ENCODE measurements at regions not wholly inside any gene's neighbourhood (a gene's known extent, or its start where the extent isn't known, plus 50 kb on each side); places are given as distances from the start of the nearest gene placed in this dataset.

DNA sequence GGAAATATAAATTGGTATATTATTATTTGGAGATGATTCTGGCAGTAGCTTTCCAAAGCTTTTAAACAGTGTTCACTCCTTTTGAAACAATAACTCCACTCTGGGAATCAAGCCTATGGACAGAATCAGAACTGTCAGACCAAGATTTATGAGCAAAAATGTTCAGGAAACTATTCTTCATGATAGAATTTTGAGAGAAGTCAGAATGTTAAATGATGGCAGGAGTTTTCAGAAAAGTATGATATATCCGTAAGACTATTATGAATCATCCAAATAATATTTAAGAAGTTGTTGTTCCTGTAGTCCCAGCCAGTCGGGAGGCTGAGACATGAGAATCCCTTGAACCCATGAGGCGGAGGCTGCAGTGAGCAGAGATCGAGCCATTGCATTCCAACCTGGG, 50.5 kb upstream of the ADGRG2 start:
- FAIRE-seq (no peak), DNase-seq (ENCODE audit: low spot score) (no peak)

DNA sequence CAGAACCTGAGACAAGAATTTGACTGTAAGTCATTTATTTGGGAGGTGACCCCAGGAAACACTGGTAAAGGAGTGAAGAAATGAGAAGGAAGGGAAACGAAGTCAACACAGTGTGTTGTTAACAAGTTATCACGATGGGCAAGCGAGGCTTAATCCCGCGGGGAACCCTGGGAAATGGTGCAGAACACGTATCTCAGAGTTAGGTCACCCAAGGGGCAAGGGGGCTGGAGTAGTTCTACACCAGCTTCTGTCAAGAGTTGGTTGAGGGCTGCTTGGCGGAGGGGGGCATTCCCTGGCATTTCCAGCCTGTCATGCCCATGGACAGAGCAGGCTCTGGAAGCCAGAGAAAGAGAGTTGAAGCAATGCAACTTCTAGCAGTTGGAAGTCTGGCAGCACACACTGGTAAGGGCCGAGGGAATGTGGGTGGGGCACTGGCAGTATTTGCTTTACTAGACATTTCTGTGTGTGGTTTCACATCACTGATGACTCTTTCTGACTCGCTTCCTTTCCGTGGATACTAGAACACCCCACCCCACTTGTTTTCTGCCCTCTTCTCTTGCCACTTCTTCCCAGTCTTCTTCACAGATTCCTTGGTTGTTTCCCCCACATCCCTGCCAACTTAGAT, 52.2 kb upstream of the ADGRG2 start:
- FAIRE-seq (no peak), DNase-seq (ENCODE audit: low spot score) (peak; percentile 20)

DNA sequence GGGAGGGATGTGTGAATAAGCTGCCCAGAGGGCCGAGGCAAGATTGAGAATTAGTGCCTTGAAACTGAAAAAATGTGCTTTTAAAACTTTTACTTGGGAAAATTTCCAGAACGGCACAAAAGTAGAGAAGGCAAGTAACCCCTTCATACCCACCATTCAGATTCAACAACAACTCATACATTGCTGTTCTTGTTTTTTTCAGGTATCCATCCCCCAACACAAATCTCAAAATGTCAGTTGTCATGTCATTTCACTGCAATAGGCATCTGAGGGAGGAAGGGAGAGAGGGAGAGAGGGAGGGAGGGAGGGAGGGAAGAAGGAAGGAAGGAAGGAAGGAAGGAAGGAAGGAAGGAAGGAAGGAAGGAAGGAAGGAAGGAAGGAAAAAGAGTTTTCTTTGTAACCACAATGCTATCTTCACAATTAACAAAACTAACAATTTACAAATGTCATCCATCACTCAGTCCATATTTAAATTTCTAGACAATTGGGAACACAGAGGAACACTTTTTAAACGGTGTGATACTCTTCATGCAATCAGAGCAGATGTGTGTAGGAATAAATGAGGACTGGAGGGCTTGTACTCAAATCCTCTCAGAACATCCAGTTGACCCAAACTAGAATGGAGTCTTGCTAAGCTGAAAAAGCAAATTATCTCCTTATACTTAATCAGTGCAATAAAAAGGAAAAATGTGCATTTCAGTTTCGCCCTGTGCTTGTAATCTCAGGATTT, 54.8 kb upstream of the ADGRG2 start:
- FAIRE-seq: no peak

DNA sequence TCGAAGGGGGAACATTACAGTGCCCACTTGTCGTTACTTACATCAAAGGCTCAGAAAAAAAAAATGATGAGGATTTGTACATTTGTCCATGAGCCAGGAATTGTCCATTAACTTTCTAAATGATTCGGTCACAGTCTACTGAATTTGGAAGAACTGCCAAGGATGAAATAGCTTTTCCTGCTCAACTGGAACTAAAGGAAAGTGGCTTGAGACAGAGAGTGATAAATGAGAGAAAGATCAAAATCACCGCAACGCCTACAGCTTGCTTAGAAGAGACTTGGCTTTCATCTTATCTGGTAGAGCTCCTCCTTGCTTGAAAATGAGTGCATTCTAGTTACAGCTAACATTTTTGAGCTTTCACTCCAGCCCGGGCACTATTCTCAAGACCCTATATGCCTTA, 55.5 kb upstream of the ADGRG2 start:
- FAIRE-seq (no peak), DNase-seq (ENCODE audit: low spot score) (no peak)

More for the DNA sequence above, 54.8 kb upstream of the ADGRG2 start:
- DNase-seq (ENCODE audit: low spot score): no peak

DNA sequence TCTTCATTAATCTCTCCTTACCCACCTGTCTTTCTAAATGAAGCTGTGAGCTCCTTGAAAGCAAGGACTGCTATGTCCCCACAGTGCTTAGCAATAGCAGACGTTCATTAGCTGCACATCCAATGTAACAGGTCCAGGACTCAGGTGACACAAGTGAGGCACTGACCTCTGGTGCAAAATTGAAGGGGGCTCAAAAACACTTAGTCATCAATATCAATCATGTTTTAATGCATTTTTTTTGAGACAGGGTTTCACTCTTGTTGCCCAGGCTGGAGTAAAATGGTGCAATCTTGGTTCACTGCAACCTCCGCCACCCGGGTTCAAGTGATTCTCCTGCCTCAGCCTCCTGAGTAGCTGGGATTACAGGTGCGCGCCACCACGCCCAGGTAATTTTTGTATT, 56.1 kb upstream of the ADGRG2 start:
- FAIRE-seq: no peak

DNA sequence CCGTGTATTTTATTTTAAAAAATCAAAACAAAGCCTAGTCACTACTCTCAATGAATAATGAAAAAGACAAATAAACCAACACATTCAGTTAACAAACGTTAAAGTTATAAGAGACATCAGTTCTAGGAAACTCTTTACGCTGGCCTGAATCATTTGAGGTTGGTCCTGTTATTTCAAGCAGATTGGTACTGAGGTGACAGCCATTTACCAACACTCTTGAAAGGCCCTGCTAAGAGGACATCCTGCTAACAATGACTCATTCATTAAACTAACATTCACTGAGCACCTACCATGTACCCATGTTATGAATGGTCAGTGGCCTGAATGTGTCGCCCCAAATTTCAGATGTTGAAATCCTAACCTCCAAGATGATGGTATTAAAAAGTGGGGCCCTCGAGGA, 57.1 kb upstream of the ADGRG2 start:
- FAIRE-seq (no peak), DNase-seq (ENCODE audit: low spot score) (no peak)

More for the DNA sequence above, 56.1 kb upstream of the ADGRG2 start:
- DNase-seq (ENCODE audit: low spot score): no peak

DNA sequence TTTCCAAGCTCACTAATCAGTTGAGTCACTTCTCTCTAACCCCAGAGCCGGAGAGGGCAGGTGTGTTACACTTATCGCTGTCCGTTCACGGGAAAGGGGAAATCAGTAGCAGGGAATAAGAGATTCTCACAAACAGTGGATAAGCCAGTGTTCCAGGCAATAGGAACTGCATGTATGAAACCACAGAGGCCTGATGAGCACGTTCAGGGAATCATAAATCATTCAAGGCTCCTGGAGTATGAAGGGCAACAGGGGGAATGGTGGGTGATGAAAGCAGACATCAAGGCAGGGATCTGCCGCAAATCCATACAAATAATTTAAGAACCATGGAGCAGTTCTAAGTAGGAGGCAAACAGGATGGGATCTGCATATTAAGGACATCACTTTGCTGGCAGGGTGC, 59.1 kb upstream of the ADGRG2 start:
- FAIRE-seq (no peak), DNase-seq (ENCODE audit: low spot score) (no peak)

DNA sequence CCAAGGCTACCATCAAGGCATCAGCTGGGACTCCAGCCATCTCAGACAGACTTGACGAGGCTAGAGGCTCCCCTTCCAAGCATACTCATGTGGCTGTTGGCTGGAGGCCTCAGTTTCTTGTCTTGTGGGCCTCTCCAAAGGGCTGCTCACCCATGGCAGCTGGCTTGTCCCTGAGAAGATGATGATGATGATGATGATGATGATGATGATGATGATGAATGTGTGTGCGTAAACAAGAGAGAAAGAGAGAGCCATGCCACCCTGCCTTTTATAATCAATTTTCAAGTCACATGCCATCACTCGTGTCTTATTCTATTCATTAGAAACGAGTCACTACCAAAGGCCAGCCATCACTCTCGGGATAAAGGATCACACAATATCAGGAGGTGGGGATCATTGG, 60.5 kb upstream of the ADGRG2 start:
- DNase-seq (ENCODE audit: low spot score) (no peak), FAIRE-seq (no peak)

DNA sequence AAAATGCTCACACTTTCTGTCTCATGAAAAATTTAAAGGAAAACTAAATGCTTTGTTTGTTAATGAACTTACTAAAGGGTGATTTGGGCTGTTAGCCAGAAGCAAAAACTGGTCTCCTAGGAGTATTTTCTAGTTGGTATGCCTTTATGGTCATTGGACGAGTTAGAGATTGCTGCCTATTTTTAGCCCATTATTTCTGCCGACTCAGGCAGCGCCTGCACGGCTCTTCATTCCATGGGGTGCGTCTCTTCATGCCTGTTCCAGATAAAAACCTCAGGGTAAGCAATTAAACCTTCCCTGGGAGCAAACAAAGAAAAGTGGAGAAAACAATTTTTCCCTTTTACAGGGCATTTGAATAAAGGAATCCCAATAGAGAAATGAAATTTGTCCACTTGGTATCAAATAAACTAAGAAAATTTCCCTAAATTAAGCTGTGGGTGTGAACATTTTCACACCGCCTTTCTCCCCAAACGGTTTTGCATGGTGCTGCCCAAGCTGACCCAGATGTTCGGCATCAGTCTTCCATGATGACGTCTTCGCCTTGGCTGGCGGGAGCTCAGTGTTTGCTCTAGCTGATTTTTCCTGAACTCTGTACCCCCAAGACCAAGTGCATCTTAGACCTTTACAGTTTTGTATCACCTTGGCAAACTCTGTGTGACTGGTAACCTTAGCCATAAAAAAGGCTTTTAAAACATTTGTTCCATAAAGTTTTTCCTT, 61.7 kb upstream of the ADGRG2 start:
- FAIRE-seq (no peak), DNase-seq (ENCODE audit: low spot score) (no peak)

DNA sequence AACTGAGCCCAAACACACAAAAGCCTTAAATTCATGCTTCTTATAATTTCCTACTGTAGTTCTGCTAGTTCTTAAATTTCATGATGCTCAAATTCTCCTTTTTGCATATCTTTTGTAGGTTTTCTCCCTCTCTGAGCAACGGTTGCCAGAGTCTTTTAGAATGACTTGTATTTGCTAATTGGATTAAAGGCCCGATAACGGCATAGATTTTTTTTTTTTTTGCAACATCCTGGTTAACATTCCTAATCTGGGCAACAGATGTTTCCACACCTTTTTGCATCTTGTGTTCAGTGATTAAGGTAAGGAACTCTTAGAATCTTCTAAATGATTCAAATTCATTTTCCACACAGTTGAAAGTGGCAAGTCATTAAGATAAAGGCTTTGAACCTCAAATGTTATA, 66.3 kb upstream of the ADGRG2 start:
- FAIRE-seq (no peak), DNase-seq (ENCODE audit: low spot score) (no peak)

DNA sequence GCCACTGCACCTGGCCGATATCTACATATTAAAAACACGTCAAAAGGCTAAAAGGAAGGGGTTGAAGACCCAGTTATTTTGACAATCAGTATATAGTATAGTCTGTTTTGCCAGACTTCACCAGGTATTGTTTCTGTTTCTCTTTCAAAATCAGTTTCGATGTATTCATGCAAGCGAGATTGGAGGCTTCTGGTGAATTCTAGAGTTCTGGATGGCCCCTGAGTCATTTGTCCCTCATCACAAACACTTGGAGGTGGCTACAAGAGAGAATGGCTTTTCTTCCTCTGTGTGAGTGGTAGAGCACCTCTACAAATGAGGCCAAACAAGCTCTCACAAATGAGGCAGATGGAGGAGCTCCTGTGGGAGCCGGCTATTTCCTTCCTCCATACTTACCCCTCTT, 68.6 kb upstream of the ADGRG2 start:
- FAIRE-seq (no peak), DNase-seq (ENCODE audit: low spot score) (no peak)

DNA sequence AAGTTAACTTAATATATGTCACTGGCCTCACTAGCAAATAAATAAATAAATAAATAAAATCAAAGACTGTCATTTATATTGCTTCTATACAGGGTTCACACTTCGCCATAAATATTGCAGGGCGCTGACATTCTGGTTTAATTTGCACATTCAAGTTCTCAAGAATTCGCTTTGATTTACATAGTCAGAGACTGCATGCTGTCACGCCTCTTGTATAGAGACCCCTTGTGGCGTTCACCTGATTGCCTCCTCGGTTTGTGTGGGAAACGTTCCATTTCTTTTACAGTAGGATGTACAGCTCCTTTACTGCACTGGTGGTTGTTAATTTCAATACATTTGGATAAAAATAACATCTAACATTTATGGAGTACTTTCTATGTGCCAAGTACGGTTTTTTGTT, 71.3 kb upstream of the ADGRG2 start:
- DNase-seq (ENCODE audit: low spot score): no peak
- FAIRE-seq: no peak

DNA sequence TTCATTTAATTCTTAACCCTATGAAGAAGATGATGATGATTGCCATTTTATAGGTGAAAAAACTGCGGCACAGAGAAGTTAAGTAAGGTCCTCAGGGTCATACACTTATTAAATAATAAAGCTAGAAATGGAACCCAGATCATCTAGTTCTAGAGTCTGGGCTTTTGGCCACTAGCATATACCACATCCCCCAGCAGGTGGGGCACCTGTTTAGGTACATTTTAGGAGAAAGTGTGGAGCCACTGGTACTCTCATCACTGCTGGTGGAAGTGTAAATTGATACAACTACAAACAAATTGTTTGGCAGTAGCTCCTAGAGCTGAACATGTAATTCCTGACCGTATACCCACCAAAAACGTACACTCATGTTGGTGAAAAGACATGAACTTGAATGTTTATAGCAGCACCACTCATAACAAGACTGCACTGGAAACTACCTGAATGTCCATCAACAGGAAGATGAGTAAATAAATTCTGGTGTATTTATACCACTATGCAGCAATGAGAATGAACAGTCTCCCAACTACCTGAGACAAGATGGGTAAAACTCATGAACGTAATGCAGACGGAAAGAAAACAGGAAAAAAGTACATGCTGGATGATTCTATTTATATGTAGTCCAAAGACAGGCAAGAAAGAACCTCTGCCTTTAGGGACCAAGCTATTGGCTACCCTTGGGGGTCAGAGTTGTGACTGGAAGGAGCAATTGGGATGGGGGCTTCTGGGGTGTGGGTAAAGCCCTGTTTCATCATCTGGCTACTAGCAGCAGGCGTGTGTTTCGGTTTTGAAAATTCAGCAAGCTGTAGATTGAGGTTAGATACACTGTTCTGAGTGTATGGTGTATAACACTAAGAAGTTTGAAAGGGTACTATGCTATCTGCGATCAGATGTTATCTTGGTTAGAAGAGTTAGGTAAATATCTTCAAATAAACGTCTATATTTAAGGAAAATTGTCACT, 72.3 kb upstream of the ADGRG2 start:
- no peak for DNase-seq (ENCODE audit: low spot score)
- FAIRE-seq: no peak

DNA sequence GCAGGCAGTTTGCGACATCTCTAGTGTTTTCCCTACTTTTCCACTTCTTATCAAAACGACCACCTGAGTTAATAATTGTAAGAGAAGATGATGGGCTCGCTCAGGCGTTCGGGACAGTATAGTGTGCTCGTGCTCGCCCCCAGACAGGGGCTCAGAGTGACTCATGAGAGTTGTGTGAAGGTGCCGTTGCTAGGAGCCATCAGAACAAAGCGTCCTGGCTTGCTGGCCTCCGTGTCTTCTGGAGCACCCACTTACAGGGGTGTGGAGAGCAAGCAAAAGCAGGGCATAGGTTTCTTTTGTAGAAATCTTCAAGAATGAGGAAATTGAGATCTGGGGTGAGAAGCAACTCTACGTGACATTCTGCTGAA, 73.0 kb upstream of the ADGRG2 start:
- no peak for FAIRE-seq
- peak; percentile 2 for DNase-seq (ENCODE audit: low spot score)

DNA sequence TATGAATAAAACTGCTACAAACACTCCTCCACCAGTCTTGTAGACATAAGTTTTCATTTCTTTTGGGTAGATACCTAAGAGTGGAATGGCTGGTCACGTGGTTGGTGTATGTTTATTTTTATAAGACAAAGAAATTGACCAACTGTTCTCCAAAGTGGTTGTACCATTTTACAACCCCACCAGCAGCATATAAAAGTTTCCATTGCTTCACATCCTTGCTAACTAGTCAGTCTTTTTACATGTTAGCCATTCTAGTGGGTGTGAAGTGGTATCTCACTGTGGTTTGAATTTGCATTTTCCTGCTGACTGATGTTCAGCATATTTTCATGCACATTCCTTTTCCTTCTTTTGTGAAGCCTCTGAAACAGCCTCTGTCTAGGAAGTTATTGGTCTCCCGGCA, 76.2 kb upstream of the ADGRG2 start:
- DNase-seq (ENCODE audit: low spot score): no peak
- FAIRE-seq: no peak

DNA sequence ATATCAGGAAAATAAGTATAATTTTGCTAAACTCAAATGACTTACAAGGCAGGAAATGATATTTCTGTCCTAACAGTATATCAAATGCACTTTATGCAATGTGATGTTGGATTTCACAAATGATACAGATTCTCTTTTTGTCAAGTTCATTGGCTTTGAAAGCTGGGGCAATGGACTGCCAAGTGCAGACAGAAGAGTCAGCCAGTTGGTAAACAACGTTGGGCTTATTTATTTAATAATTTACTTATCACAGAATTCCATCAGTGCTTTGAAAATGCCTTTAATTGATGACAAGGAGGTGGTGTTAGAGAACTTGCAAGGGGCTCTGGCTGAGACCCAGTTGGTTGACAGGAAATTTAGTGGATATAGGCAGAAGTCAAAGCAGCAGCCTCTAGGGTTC, 79.9 kb upstream of the ADGRG2 start:
- FAIRE-seq: no peak
- DNase-seq (ENCODE audit: low spot score): no peak

DNA sequence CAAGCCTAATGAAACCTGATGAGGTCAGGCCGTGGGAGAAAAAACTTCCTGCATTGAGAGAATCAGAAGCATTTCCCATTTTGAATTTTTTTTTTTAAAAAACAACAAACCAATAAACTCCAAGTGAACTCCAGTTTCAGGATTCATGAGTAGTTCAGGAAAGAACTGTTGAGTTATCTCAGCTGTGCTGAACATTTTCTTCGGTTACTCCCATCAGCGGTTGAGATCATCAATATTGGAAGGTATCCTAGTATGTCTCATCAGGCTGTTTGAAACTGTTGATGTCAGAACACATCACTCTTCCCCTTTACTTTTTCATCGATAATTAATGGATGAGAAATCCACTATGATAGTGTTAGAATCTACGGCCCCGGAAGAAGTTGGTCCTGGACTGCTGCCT, 82.4 kb upstream of the ADGRG2 start:
- DNase-seq (ENCODE audit: low spot score): no peak
- FAIRE-seq: no peak

DNA sequence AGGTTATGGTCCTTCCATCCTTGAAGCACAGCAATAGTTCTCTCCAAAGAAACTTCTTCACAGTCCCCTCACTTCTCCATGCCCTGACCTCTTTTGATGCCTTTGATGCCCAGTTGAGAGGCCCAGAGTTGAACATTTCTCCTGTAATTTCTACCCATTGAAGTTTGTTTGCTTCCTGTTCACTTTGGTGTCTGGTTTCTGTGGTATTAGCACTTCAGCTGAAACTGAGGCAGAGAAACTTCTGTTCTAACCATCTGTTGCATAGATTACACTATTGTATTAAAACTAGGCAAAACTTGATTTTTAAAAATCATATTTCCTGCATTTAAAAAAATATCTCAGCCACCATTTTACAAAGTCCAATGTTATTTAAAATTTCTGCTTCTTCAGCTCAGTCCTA, 89.8 kb upstream of the ADGRG2 start:
- DNase-seq (ENCODE audit: low spot score) (no peak), FAIRE-seq (no peak)

DNA sequence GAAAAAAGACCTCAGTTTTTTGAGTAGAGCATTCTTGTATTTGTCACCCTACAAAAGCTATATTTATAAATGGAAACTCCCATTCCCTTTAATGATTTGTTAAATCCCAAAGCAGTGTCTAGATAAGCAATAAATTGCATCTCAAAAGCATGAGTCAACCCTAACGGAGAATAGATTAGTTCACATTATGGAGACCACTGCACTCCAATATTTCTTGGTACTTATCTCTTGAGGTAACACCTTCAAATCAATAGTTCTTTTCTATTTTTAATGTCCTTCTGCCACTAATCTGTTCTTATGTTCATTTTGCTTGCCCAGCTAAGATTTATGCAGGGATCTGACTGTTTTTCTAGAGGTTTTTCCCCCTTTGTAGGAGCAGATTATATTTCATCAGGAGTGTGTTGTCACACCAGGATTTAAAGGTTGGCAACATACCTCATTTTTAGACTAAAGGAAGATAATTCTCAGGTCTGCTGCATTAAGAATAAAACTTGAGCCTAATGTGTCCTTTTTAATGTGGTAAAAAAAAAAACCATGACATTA, 91.4 kb upstream of the ADGRG2 start:
- FAIRE-seq (no peak), DNase-seq (ENCODE audit: low spot score) (no peak)

DNA sequence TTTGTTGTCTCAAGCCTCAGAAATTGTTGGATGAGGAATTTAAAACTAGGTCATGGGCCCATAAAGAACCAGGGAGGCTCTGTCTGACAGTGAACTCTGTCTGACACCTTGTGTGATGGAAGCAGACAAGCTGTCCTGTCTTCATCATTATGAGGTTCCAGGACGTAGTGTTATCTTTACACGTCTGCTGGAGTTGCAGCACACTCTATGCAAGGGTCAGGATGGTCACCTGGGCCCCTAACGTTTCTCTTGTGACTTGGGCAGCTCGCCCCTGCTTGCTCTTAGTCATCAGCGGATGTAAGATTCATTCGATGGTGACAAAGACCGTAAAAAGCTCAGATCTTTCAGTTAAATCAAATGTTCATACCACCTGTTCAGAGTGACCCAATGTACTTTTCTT, 92.0 kb upstream of the ADGRG2 start:
- DNase-seq (ENCODE audit: low spot score) (no peak), FAIRE-seq (no peak)

DNA sequence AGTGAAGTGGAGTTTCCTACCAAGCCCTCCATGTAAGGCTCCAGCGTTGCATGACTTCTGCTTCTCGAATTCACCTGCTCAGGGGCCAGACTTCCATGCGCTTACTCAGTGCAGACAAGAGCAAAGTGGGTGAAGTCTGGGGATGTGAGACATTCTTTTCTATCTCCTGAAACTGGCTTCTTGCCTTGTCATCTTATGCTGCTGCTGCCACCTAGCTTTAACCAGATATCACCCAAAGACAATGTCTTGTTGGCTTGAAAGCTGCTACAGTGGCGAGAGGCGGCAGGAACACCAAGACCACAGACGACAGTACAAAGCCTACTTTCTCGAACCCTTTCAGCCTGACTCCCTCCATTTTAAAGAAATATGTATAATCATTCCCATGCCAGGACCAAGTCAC, 103.6 kb upstream of the ADGRG2 start:
- no peak for DNase-seq (ENCODE audit: low spot score)
- no peak for FAIRE-seq
